H1 (cell line): ENCODE measurements at regions not wholly inside any gene's neighbourhood (a gene's known extent, or its start where the extent isn't known, plus 50 kb on each side); places are given as distances from the start of the nearest gene placed in this dataset.
A peak's percentile ranks its signal among the peaks of the same experiment; 100 is the strongest.

Experiments
- CTCF ChIA-PET: fragments of 300-600 bp; sonication (Branson Sonifier 250); formaldehyde crosslinking; loops from one replicate; lab custom pipeline; 2021; ENCODE audit not compliant: partially characterized antibody; lab: Charles Lee
- POLR2A ChIA-PET: fragments of 300-600 bp; sonication (Branson Sonifier 250); formaldehyde crosslinking; loops from one replicate; lab custom pipeline; 2021; ENCODE audit warnings: inconsistent platforms; ENCODE audit not compliant: partially characterized antibody; lab: Charles Lee
- DNase-seq, 2 experiments: peaks; one replicate each; pipeline versions ENCODE4 v3.0.0 to v3.0.0-alpha.2; 2010 to 2022; ENCODE audit warnings: low spot score in 2 of 2, low read depth in 1 of 2, mixed read lengths in 1 of 2
- FAIRE-seq: peaks from 2 replicates; lab custom pipeline; 2011; peaks lifted over from hg19 to GRCh38; lab: Jason Lieb, UNC
- H2AFZ ChIP-seq: 2 replicates; pipeline ENCODE4 v1.8.1; 2012; ENCODE audit warnings: low read length, inconsistent platforms
- H2AK5ac ChIP-seq: 2 replicates; pipeline ENCODE4 v1.6.1; 2013; ENCODE audit warnings: low read depth, low read length
- H2BK120ac ChIP-seq: replicated peaks from 2 replicates; pipeline ENCODE3; 2013; ENCODE audit warnings: low read depth, low read length, inconsistent platforms
- H2BK12ac ChIP-seq: 2 replicates; pipeline ENCODE4 v1.6.1; 2013; ENCODE audit warnings: low read depth, low read length
- H2BK15ac ChIP-seq: 2 replicates; pipeline ENCODE4 v1.6.1; 2013; ENCODE audit warnings: low read length
- H2BK20ac ChIP-seq: 2 replicates; pipeline ENCODE4 v1.6.1; 2013; ENCODE audit warnings: low read length
- H2BK5ac ChIP-seq: 2 replicates; pipeline ENCODE4 v1.6.1; 2013; ENCODE audit warnings: low read depth, low read length
- H3K14ac ChIP-seq: 2 replicates; pipeline ENCODE4 v1.6.1; 2013; ENCODE audit warnings: inconsistent platforms; ENCODE audit not compliant: insufficient read length
- H3K18ac ChIP-seq: 2 replicates; pipeline ENCODE4 v1.6.1; 2013; ENCODE audit warnings: low read length; ENCODE audit errors: extremely low read depth
- H3K23ac ChIP-seq: 2 replicates; pipeline ENCODE4 v1.6.1; 2013; ENCODE audit warnings: inconsistent platforms; ENCODE audit not compliant: insufficient read length
- H3K23me2 ChIP-seq: 2 replicates; pipeline ENCODE4 v1.6.1; 2013; ENCODE audit warnings: low read depth, low read length
- H3K27ac ChIP-seq: 2 replicates; pipeline ENCODE4 v1.6.1; 2011; ENCODE audit warnings: low read depth, low read length, inconsistent platforms
- H3K27me3 ChIP-seq, 4 experiments: replicated peaks in 1 of 4; 1 replicate in 1 of 4; 2 replicates in 3 of 4; pipeline versions ENCODE4 v1.6.1 to v1.8.1; 2011 to 2013; ENCODE audit warnings: low read length in 3 of 4, mild to moderate bottlenecking in 3 of 4, inconsistent platforms in 2 of 4, mixed read lengths in 2 of 4, moderate library complexity in 1 of 4; ENCODE audit not compliant: control insufficient read depth in 3 of 4, insufficient read depth in 3 of 4; ENCODE audit errors: extremely low read depth in 1 of 4
- H3K36me3 ChIP-seq, 4 experiments: 2 replicates each; pipeline versions ENCODE4 v1.6.1 to v1.8.1; 2011 to 2013; ENCODE audit warnings: mild to moderate bottlenecking in 4 of 4, low read length in 3 of 4, moderate library complexity in 2 of 4, control low read depth in 1 of 4, inconsistent platforms in 1 of 4; ENCODE audit not compliant: insufficient read depth in 4 of 4, control insufficient read depth in 2 of 4
- H3K4ac ChIP-seq: replicated peaks from 2 replicates; pipeline ENCODE3; 2013; ENCODE audit warnings: low read length, low read depth, mixed read lengths, inconsistent platforms; ENCODE audit not compliant: insufficient read length
- H3K4me1 ChIP-seq, 4 experiments: replicated peaks in 1 of 4; 1 replicate in 1 of 4; 2 replicates in 3 of 4; pipeline versions ENCODE4 v1.6.1 to v1.8.1; 2011 to 2013; ENCODE audit warnings: low read length in 3 of 4, inconsistent platforms in 2 of 4, mixed read lengths in 1 of 4; ENCODE audit not compliant: insufficient read depth in 4 of 4, control insufficient read depth in 3 of 4
- H3K4me2 ChIP-seq, 2 experiments: 2 replicates each; pipeline versions ENCODE4 v1.6.1 to v1.8.1; 2011 to 2013; ENCODE audit warnings: low read depth in 2 of 2, low read length in 2 of 2, control low read depth in 1 of 2, inconsistent platforms in 1 of 2, mild to moderate bottlenecking in 1 of 2; ENCODE audit not compliant: insufficient read depth in 1 of 2
- H3K4me3 ChIP-seq, 4 experiments: fragments of 200-600, 300-600 bp in 1 of 4; sonication (generic), shearing (Covaris generic), sonication (Bioruptor Twin) in 1 of 4; 2 replicates each; pipeline versions ENCODE4 v1.5.1 to v1.8.1; 2011 to 2016; ENCODE audit warnings: low read length in 4 of 4, low read depth in 3 of 4, control low read depth in 2 of 4, inconsistent platforms in 2 of 4, mild to moderate bottlenecking in 2 of 4, mixed read lengths in 1 of 4, moderate library complexity in 1 of 4; ENCODE audit not compliant: insufficient read depth in 2 of 4; ENCODE audit errors: extremely low read depth in 1 of 4
- H3K56ac ChIP-seq: replicated peaks from 2 replicates; pipeline ENCODE3; 2013; ENCODE audit warnings: low read depth, mild to moderate bottlenecking, mixed read lengths, low read length, inconsistent platforms; ENCODE audit not compliant: insufficient read length
- H3K79me1 ChIP-seq: 2 replicates; pipeline ENCODE4 v1.6.1; 2013; ENCODE audit warnings: low read depth, low read length, control low read depth
- H3K79me2 ChIP-seq, 2 experiments: 2 replicates each; pipeline versions ENCODE4 v1.6.1 to v1.8.1; 2012 to 2013; ENCODE audit warnings: low read length in 2 of 2, mild to moderate bottlenecking in 2 of 2, inconsistent platforms in 1 of 2; ENCODE audit not compliant: insufficient read depth in 2 of 2, control insufficient read depth in 1 of 2
- H3K9ac ChIP-seq, 4 experiments: replicated peaks in 1 of 4; 1 replicate in 1 of 4; 2 replicates in 3 of 4; pipeline versions ENCODE4 v1.6.1 to v1.8.1; 2011 to 2013; ENCODE audit warnings: low read depth in 3 of 4, low read length in 3 of 4, control low read depth in 2 of 4, mild to moderate bottlenecking in 2 of 4, moderate library complexity in 2 of 4, inconsistent platforms in 1 of 4; ENCODE audit errors: extremely low read depth in 1 of 4
- H3K9me3 ChIP-seq, 2 experiments: 2 replicates each; pipeline versions ENCODE4 v1.6.1 to v1.8.1; 2012 to 2013; ENCODE audit warnings: mild to moderate bottlenecking in 2 of 2, moderate library complexity in 2 of 2, control low read depth in 1 of 2, inconsistent platforms in 1 of 2, low read depth in 1 of 2, low read length in 1 of 2, mixed read lengths in 1 of 2; ENCODE audit not compliant: insufficient read depth in 2 of 2
- H4K20me1 ChIP-seq, 2 experiments: replicated peaks in 1 of 2; 2 replicates each; pipeline versions ENCODE3 to v1.8.1; 2011 to 2013; ENCODE audit warnings: inconsistent platforms in 2 of 2, low read length in 2 of 2, mild to moderate bottlenecking in 1 of 2; ENCODE audit not compliant: insufficient read depth in 2 of 2, control insufficient read depth in 1 of 2
- H4K5ac ChIP-seq: 2 replicates; pipeline ENCODE4 v1.6.1; 2013; ENCODE audit warnings: low read length, low read depth, mixed read lengths, inconsistent platforms; ENCODE audit not compliant: insufficient read length
- H4K8ac ChIP-seq: 2 replicates; pipeline ENCODE4 v1.8.0; 2013; ENCODE audit warnings: mild to moderate bottlenecking, moderate library complexity, low read length, inconsistent platforms; ENCODE audit not compliant: insufficient read depth; ENCODE audit errors: extremely low read depth
- H4K91ac ChIP-seq: replicated peaks from 2 replicates; pipeline ENCODE3; 2013; ENCODE audit warnings: low read length, mixed read lengths, inconsistent platforms; ENCODE audit not compliant: insufficient read length
- CBX5 ChIP-seq: fragments of 300-800, 300-1000 bp; sonication (generic); IDR thresholded peaks from 2 replicates; pipeline ENCODE4 v1.7.1; 2016; ENCODE audit warnings: antibody characterized with exemption, low read length, low read depth
- CEBPB ChIP-seq: IDR thresholded peaks from 2 replicates; pipeline ENCODE4 v1.6.1; 2012; ENCODE audit warnings: low read depth, low read length
- CTCF ChIP-seq, 3 experiments: IDR thresholded peaks; 1 replicate in 2 of 3; 2 replicates in 1 of 3; pipeline versions ENCODE4 v1.5.1 to v1.6.1; 2011; ENCODE audit warnings: low read length in 3 of 3, mild to moderate bottlenecking in 3 of 3, inconsistent platforms in 2 of 3, low read depth in 1 of 3, moderate library complexity in 1 of 3; ENCODE audit not compliant: insufficient read depth in 1 of 3; ENCODE audit errors: control extremely low read depth in 1 of 3
- WGBS, 2 experiments: shearing (Covaris generic) in 1 of 2; methylation state at CpG; one replicate each; pipeline versions ENCODE4 v1.1.6 to v1.1.7; 2013 to 2015; ENCODE audit warnings: low lambda C conversion rate in 2 of 2, mixed read lengths in 2 of 2, inconsistent platforms in 1 of 2, low coverage in 1 of 2, missing lambda C conversion rate in 1 of 2; ENCODE audit not compliant: insufficient replicate concordance in 2 of 2, insufficient coverage in 1 of 2, insufficient read length in 1 of 2; ENCODE audit errors: extremely low coverage in 1 of 2, missing lambda C conversion rate in 1 of 2; 5-methylcytosine and 5-hydroxymethylcytosine counted together

- no peak overlapping the region for H3K23ac ChIP-seq
- peaks cover 0 to 2% (median 0%) of the 10 kb centered on the region in 4 experiments; a peak in 1 of 7 replicates for H3K4me1 ChIP-seq
- no peak overlapping the region for H3K4ac ChIP-seq
- FAIRE-seq (no peak), DNase-seq (no peak)
- H3K9me3 ChIP-seq = no peaks in the 10 kb centered on the region
- no peak overlapping the region for H2AK5ac ChIP-seq
- no peak overlapping the region for H3K14ac ChIP-seq
- no peak overlapping the region for H2BK20ac ChIP-seq
- no peak overlapping the region for H3K56ac ChIP-seq
- H3K79me2 ChIP-seq = no peaks in the 10 kb centered on the region
- H4K20me1 ChIP-seq = no peaks in the 10 kb centered on the region
- H2BK5ac ChIP-seq = no peak overlapping the region
- ChIA-PET CTCF (interaction anchor here (1.1 kb wide), 1 partner anchor 66 kb away, joined by 3 read pairs; no protein-coding TSS in a partner anchor), POLR2A (no interaction called here)
- no peak overlapping the region for H3K18ac ChIP-seq
- no peak overlapping the region for H2AFZ ChIP-seq
- no peaks in the 10 kb centered on the region for H3K27me3 ChIP-seq
- no peak overlapping the region for H4K8ac ChIP-seq
- H4K5ac ChIP-seq = no peak overlapping the region
- no peaks in the 10 kb centered on the region for H3K23me2 ChIP-seq
- H2BK12ac ChIP-seq = no peak overlapping the region
- H3K27ac ChIP-seq = no peak overlapping the region
- H3K4me3 ChIP-seq = no peak overlapping the region
- no peak overlapping the region for H3K4me2 ChIP-seq
- H4K91ac ChIP-seq = no peak overlapping the region
- no peaks in the 10 kb centered on the region for H3K79me1 ChIP-seq
- no peak overlapping the region for H2BK120ac ChIP-seq
- no peak overlapping the region for H3K9ac ChIP-seq
- H3K36me3 ChIP-seq = no peaks in the 10 kb centered on the region
- 88% methylated on average over 1 of the region's 1 CpG; no CpG with 5 or more reads in 1 of the 2 experiments for WGBS, 2 experiments
- no peak overlapping the region for H2BK15ac ChIP-seq
- 0 out of 2 replicates have a peak, but pooled peaks have one; percentile 4 for TF ChIP-seq CEBPB
- no peak for TF ChIP-seq CBX5
- TF ChIP-seq CTCF (IDR thresholded peaks at IDR 0.05; ENCODE audit: control extremely low read depth in 1 of 3, insufficient read depth in 1 of 3, low read depth in 1 of 3, low read length in 3 of 3) = no peak
Measured at GRCh38 chr5:162377895-162378294, 310.3 kb downstream of the GABRG2 start.
